PC-3 (cell line): ENCODE measurements at regions not wholly inside any gene's neighbourhood (a gene's known extent, or its start where the extent isn't known, plus 50 kb on each side); places are given as distances from the start of the nearest gene placed in this dataset.

ENCODE experiments used
- EZH2 ChIP-seq: fragments of 300-600 bp; sonication (generic); IDR thresholded peaks from one replicate; pipeline ENCODE4 v1.6.1; 2017; ENCODE audit warnings: antibody characterized with exemption, mild to moderate bottlenecking, low read length; ENCODE audit not compliant: unreplicated experiment
- TF ChIP-seq, protein P1 (sequence below): fragments of 300-600 bp; sonication (generic); conservative IDR thresholded peaks from 2 replicates; pipeline ENCODE4 v1.5.1; 2017; ENCODE audit warnings: antibody characterized with exemption, low read depth, mild to moderate bottlenecking, low read length

DNA sequence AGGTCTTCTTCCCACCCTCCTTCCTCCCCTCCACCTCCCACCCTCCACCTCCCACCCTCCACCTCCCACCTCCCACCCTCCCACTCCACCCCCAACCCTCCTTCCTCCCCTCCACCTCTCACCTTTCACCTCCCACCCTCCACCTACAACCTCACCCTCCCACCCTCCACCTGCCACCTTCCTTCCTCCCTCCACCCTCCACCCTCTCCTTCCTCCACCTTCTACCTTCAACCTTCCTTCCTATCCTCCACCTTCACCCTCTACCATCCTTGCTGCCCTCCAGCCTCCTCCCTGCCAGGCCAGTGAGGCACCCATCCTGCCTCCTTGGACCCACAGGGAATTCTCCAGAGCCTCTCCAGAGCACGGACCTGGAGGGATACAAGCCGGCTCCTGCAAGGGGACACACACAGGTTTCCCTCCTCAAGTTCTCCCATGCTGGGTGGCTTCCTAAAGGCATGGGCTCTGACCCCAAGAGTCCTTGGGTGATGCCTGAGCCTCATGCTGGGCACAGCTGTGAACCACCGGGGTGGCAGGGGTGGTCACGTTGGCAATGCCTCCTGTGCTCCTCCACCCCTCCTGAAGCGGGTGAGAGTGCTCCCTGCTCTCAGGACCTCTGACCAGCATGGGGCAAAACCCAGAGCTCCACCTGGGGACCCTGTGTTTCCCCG lies 293.0 kb downstream of the NDUFA10 start:
- TF ChIP-seq, protein P1, sequence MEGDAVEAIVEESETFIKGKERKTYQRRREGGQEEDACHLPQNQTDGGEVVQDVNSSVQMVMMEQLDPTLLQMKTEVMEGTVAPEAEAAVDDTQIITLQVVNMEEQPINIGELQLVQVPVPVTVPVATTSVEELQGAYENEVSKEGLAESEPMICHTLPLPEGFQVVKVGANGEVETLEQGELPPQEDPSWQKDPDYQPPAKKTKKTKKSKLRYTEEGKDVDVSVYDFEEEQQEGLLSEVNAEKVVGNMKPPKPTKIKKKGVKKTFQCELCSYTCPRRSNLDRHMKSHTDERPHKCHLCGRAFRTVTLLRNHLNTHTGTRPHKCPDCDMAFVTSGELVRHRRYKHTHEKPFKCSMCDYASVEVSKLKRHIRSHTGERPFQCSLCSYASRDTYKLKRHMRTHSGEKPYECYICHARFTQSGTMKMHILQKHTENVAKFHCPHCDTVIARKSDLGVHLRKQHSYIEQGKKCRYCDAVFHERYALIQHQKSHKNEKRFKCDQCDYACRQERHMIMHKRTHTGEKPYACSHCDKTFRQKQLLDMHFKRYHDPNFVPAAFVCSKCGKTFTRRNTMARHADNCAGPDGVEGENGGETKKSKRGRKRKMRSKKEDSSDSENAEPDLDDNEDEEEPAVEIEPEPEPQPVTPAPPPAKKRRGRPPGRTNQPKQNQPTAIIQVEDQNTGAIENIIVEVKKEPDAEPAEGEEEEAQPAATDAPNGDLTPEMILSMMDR: no peak
- no peak for TF ChIP-seq EZH2
